Stomach (tissue), 8 donors: ENCODE measurements at regions not wholly inside any gene's neighbourhood (a gene's known extent, or its start where the extent isn't known, plus 50 kb on each side); places are given as distances from the start of the nearest gene placed in this dataset.

Experiments
- DNase-seq, 2 donors: peaks; one replicate each; pipeline versions ENCODE4 v3.0.0 to v3.0.0-alpha.2; 2013 to 2019
- H3K27ac ChIP-seq, 5 donors: fragments of 200-600 bp in 4 of 5; sonication (generic) in 4 of 5; one replicate each; pipeline ENCODE4 v1.5.1; 2013 to 2019; ENCODE audit warnings: mild to moderate bottlenecking in 1 of 5, moderate library complexity in 1 of 5
- H3K27me3 ChIP-seq, 3 donors: fragments of 200-600 bp; sonication (generic); one replicate each; pipeline ENCODE4 v1.5.1; 2017 to 2019; ENCODE audit warnings: mixed run types in 1 of 3
- H3K36me3 ChIP-seq, 4 donors: fragments of 200-600 bp; sonication (generic); 1 replicate in 3 of 4; 2 replicates in 1 of 4; pipeline ENCODE4 v1.5.1; 2016 to 2019
- H3K4me1 ChIP-seq, 4 donors: fragments of 200-600 bp; sonication (generic); one replicate each; pipeline ENCODE4 v1.5.1; 2016 to 2019
- H3K4me3 ChIP-seq, 4 donors: fragments of 200-600 bp; sonication (generic) in 3 of 4; one replicate each; pipeline ENCODE4 v1.5.1; 2016 to 2019; ENCODE audit warnings: mild to moderate bottlenecking in 1 of 4
- H3K9me3 ChIP-seq, 4 donors: fragments of 200-600 bp; sonication (generic); one replicate each; pipeline ENCODE4 v1.5.1; 2016 to 2019
- EP300 ChIP-seq: sonication (generic); formaldehyde crosslinking; IDR thresholded peaks from one replicate; pipeline ENCODE4 v1.6.1; 2017; ENCODE audit warnings: antibody characterized with exemption
- POLR2A ChIP-seq, 4 donors: fragments of 450-650 bp; IDR thresholded peaks; one replicate each; pipeline ENCODE4 v1.6.1; 2016; ENCODE audit warnings: antibody characterized with exemption in 4 of 4, control low read depth in 2 of 4, mild to moderate bottlenecking in 1 of 4, moderate library complexity in 1 of 4
- POLR2AphosphoS5 ChIP-seq, 3 donors: sonication (generic); formaldehyde crosslinking; IDR thresholded peaks; one replicate each; pipeline ENCODE4 v1.6.1; 2016; ENCODE audit warnings: antibody characterized with exemption in 3 of 3
- WGBS, 5 donors: extraction: QIAGEN DNeasy Blood & Tissue Kit in 3 of 5; methylation state at CpG; one replicate each; pipeline versions ENCODE4 v1.1.5 to v1.1.7; 2013 to 2018; 5-methylcytosine and 5-hydroxymethylcytosine counted together
- intact Hi-C: fragments of 100-400 bp; cut with DNase I; formaldehyde crosslinking; loops from one replicate; pipeline ENCODE4 v1.15.1; 2023; ENCODE audit warnings: low total_unique reads
- TF ChIP-seq, protein P1 (sequence below), 7 experiments: fragments of 450-650 bp in 4 of 7; fragments of 200-600 bp in 3 of 7; sonication (generic) in 3 of 7; IDR thresholded peaks; one replicate each; pipeline ENCODE4 v1.5.1; 2016 to 2019; ENCODE audit warnings: antibody characterized with exemption in 7 of 7, control low read depth in 2 of 7, mild to moderate bottlenecking in 1 of 7
- donor health status: healthy with polysubstance abuse.
- donor health status: Bipolar disorder and iron deficiency.
- donor health status: healthy.

DNA sequence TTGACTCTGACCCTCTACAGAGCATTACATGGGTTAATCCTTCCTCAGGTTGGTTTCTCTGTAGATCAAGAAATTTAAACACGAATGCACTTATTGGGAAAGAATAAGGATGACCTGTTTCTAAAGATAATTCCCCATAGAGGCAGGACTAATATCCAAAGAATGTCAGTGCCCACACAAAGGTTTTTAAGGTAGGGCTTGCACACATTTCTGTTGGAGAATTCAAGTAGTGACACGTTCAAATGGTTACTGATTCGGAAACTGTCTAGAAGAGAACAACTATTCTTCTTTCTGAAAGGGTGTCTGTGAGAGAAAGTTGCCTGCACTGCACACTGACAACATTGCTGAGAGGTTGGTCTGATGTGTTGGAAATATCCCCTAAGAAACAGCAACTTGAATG lies 167.3 kb downstream of the ZNF326 start:
- WGBS, 5 donors: 73 to 94% (median 86%) methylated on average over 3 of the region's 3 CpGs
- H3K36me3 ChIP-seq: no peaks in the 10 kb centered on the region
- intact Hi-C loops: no loop called here
- no peaks in the 10 kb centered on the region for H3K27me3 ChIP-seq
- H3K4me3 ChIP-seq: no peak overlapping the region
- no peaks in the 10 kb centered on the region for H3K4me1 ChIP-seq
- H3K9me3 ChIP-seq: peaks cover 0 to 7% (median 3%) of the 10 kb centered on the region in 4 donors
- DNase-seq: no peak
- H3K27ac ChIP-seq: no peak overlapping the region
- TF ChIP-seq POLR2AphosphoS5 (IDR thresholded peaks at IDR 0.05): no peak
- TF ChIP-seq EP300: no peak
- TF ChIP-seq, protein P1, sequence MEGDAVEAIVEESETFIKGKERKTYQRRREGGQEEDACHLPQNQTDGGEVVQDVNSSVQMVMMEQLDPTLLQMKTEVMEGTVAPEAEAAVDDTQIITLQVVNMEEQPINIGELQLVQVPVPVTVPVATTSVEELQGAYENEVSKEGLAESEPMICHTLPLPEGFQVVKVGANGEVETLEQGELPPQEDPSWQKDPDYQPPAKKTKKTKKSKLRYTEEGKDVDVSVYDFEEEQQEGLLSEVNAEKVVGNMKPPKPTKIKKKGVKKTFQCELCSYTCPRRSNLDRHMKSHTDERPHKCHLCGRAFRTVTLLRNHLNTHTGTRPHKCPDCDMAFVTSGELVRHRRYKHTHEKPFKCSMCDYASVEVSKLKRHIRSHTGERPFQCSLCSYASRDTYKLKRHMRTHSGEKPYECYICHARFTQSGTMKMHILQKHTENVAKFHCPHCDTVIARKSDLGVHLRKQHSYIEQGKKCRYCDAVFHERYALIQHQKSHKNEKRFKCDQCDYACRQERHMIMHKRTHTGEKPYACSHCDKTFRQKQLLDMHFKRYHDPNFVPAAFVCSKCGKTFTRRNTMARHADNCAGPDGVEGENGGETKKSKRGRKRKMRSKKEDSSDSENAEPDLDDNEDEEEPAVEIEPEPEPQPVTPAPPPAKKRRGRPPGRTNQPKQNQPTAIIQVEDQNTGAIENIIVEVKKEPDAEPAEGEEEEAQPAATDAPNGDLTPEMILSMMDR (IDR thresholded peaks at IDR 0.05): no peak
- no peak for TF ChIP-seq POLR2A (IDR thresholded peaks at IDR 0.05)

DNA sequence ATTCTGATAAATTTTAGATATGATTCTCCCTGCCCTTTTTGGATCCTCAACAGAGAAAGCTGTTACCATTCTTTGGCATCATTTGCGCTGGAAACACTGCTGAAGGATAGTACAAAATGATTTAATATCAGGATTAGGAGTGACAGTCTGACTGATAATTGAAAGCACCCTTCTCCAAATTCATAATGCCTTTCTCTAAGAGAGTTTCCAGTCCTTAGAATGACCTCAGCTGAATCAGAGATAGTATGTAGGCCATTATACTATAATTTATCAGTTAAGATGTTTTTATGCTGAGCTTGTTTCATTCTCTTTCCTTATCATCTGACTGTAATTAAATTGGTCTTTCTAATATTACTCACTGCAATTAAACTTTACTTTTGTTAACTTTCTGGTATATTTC lies 166.7 kb downstream of the ZNF326 start:
- no peak for TF ChIP-seq POLR2A (IDR thresholded peaks at IDR 0.05)
- Histone ChIP-seq H3K36me3 (no peaks in the 10 kb centered on the region), H3K27ac (no peak overlapping the region), H3K9me3 (peaks cover 0 to 1% (median 0%) of the 10 kb centered on the region in 4 donors), H3K27me3 (no peaks in the 10 kb centered on the region), H3K4me1 (no peaks in the 10 kb centered on the region), H3K4me3 (no peak overlapping the region)
- WGBS, 5 donors: 86 to 93% (median 88%) methylated on average over 1 of the region's 1 CpG
- intact Hi-C loops: no loop called here
- DNase-seq: no peak

DNA sequence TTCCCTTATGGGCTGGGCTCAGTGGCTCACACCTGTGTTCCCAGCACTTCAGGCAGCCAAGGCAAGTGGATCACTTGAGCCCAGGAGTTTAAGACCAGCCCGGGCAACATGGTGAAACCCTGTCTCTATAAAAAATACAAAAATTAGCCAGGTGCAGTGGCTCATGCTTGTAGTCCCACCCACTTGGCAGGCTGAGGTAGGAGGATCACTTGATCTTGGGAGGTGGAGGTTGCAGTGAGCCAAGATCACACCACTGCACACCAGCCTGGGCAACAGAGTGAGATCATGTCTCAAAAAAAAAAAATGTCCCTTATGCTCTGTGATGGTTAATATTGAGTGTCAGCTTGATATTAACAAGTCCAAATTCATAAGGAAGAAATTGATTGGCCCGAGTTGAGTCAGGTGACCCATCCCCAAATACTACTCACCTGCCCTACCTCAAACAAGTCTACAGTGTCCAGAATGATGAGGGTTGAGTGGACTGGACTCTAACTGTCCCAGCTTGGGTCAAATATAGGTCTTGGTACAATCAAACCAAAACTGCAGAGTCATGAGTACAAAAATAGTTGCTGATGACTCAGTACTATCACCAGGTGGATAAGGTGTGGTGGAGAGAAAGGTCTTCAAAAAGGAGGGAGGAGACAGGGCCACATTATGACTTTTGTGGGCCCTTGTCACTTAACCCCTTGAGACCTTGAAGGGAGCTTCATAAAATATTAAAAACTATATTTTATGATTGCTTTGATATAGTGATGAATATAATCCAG lies 161.0 kb downstream of the ZNF326 start:
- Histone ChIP-seq H3K36me3 (no peaks in the 10 kb centered on the region), H3K9me3 (peaks cover 0 to 12% (median 7%) of the 10 kb centered on the region in 4 donors), H3K27me3 (no peaks in the 10 kb centered on the region), H3K4me3 (no peak overlapping the region), H3K4me1 (no peaks in the 10 kb centered on the region), H3K27ac (no peak overlapping the region)
- TF ChIP-seq EP300: no peak
- TF ChIP-seq, protein P1 (IDR thresholded peaks at IDR 0.05): no peak
- TF ChIP-seq POLR2A (IDR thresholded peaks at IDR 0.05): no peak
- TF ChIP-seq POLR2AphosphoS5 (IDR thresholded peaks at IDR 0.05): no peak
- DNase-seq: no peak
- intact Hi-C loops: no loop called here
- 83 to 94% (median 91%) methylated on average over 2 of the region's 2 CpGs for WGBS, 5 donors

DNA sequence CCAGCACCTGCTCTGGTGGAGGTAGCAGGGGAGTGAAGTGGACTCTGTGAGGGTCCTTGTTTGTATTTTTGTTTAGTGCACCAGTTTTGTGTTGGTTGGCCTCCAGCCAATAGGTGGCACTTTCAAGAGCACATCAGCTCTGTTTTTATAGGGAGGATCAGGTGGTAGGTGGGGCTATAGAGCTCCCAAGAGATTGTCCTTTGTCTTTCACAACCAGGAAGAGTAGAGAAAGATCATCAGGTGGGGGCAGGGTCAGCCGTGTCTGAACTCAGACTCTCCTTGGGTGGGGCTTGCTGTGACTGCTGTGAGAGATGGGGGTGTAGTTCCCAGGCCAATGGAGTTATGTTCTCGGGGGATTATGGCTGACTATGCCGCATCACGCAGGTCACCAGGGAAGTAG lies 159.8 kb downstream of the ZNF326 start:
- H3K36me3 ChIP-seq: no peaks in the 10 kb centered on the region
- H3K4me3 ChIP-seq: no peak overlapping the region
- TF ChIP-seq POLR2AphosphoS5 (IDR thresholded peaks at IDR 0.05) (no peak), POLR2A (IDR thresholded peaks at IDR 0.05) (no peak), EP300 (no peak)
- TF ChIP-seq, protein P1 (IDR thresholded peaks at IDR 0.05): no peak
- peaks cover 0 to 12% (median 7%) of the 10 kb centered on the region in 4 donors for H3K9me3 ChIP-seq
- H3K4me1 ChIP-seq: no peaks in the 10 kb centered on the region
- no peak for DNase-seq
- no peak overlapping the region for H3K27ac ChIP-seq
- 78 to 95% (median 89%) methylated on average over 4 of the region's 4 CpGs for WGBS, 5 donors
- no peaks in the 10 kb centered on the region for H3K27me3 ChIP-seq
- intact Hi-C loops: no loop called here

DNA sequence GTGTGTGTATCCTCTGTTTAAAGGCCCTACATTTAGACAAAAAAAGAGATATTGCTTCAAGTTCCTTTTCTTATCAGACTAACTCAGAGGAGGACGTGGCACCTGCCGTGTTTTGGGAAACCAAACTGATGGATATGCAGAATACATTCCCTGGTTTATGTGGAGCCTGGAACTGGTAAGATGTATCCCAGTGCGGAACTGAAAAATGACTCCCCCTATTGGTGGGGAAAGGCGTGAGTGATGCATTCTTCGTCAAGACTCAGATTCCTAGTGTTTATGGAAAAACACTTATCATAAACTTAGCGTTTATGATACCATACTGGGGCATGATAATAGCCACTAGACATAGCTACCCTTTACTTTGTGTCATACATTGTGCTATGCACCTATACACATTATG lies 154.2 kb downstream of the ZNF326 start:
- 72 to 76% (median 74%) methylated on average over 6 of the region's 6 CpGs for WGBS, 5 donors
- H3K36me3 ChIP-seq: no peaks in the 10 kb centered on the region
- H3K4me3 ChIP-seq: no peak overlapping the region
- no peak for DNase-seq
- H3K9me3 ChIP-seq: peaks cover 0 to 12% (median 7%) of the 10 kb centered on the region in 4 donors
- no peaks in the 10 kb centered on the region for H3K4me1 ChIP-seq
- intact Hi-C loops: no loop called here
- no peak overlapping the region for H3K27ac ChIP-seq
- no peaks in the 10 kb centered on the region for H3K27me3 ChIP-seq
- no peak for TF ChIP-seq POLR2AphosphoS5 (IDR thresholded peaks at IDR 0.05)
- TF ChIP-seq, protein P1 (IDR thresholded peaks at IDR 0.05): no peak
- TF ChIP-seq POLR2A (IDR thresholded peaks at IDR 0.05): no peak
- TF ChIP-seq EP300: no peak
